GM12875 (cell line): ENCODE measurements at regions not wholly inside any gene's neighbourhood (a gene's known extent, or its start where the extent isn't known, plus 50 kb on each side); places are given as distances from the start of the nearest gene placed in this dataset.

Experiments used
- H3K4me3 ChIP-seq: one replicate; pipeline ENCODE4 v1.5.1; 2011; ENCODE audit warnings: low read depth, low read length, control low read depth
- CTCF ChIP-seq: IDR thresholded peaks from 2 replicates; pipeline ENCODE4 v1.5.1; 2011; ENCODE audit warnings: low read depth, mild to moderate bottlenecking, control low read depth, inconsistent platforms, low read length, moderate library complexity, borderline replicate concordance; ENCODE audit not compliant: insufficient read depth

- TF ChIP-seq CTCF = no peak
- no peak overlapping the region for H3K4me3 ChIP-seq
Measured at GRCh38 chr5:40396317-40396716, 283.4 kb upstream of the PTGER4 start.

DNA sequence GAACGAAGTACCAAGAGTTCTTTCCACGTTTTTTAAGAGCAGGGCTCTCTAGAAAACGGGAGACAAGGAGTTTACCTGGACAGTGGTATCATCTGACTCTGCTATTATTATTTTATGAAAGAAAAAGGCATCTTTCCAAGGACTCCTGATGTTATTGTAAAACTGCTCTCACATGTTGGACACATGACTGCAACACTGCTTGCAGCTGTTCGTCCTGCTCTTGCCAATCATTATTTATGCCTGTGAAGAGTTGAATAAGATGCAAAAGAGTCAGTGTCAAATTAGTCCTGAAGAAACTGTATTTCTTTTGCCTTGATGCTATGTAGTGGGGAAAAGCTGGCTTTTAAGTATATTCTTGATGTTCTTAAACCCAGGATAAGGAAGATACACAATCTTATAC, 284.5 kb upstream of the PTGER4 start:
- TF ChIP-seq CTCF = no peak
- no peak overlapping the region for H3K4me3 ChIP-seq

DNA sequence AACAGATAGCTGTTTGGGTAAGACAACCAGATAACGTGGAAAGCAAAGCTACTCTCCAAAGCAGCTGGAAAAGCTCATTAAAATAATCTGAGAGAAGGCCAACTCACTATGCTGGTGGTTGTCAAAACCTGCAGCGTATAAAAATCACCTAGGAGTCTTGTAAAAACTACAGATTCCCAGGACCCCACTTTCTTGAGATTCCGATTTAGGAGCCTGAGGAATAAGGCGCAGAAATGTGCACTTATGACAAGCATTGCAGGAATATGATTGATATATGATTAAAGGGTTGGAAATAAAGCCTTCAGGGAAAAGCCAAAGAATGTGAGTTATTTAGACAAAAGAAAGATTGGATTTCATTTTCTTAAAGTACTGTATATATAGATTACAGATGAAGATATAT, 285.0 kb upstream of the PTGER4 start:
- no peak overlapping the region for H3K4me3 ChIP-seq
- no peak for TF ChIP-seq CTCF

DNA sequence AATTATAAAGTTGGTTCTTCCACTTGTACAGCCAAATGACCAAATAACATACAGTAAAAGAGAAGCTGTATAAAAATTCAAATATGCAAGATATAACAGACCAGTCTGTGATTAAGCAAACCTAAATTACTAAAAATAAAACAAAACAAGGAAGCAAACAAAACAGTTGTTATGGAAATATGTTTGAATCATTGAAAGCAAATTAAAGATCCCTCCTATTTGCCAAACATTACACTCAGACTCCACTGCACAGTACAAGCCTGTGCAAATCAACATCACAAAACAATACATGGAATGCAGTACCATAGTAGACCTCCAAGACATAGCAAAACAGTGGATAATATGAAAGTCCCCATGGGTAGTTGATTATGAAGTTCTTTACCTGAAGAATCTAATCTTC, 288.1 kb upstream of the PTGER4 start:
- no peak for TF ChIP-seq CTCF
- no peak overlapping the region for H3K4me3 ChIP-seq

- no peak overlapping the region for H3K4me3 ChIP-seq
- no peak for TF ChIP-seq CTCF
Measured at GRCh38 chr5:40390281-40391149, 289.2 kb upstream of the PTGER4 start.

DNA sequence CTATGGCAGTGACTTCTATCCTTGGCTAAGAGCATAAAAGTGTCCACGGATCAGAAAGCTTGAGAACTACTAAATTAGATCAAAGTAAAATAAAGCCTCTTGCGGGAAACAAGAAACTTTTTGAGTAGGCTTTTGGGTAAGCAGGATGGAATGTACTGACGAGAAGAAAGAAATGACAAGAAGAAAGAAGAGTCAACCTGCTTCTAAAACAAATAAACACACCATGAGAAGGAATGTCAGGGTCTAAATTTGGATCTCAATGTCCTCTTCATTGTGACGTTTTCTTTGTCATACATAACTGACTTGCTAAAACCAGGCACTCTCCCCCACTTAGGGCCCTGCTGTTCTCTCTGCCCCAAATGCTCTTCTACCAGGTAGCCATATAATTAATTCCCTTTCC, 290.1 kb upstream of the PTGER4 start:
- H3K4me3 ChIP-seq = no peak overlapping the region
- no peak for TF ChIP-seq CTCF

DNA sequence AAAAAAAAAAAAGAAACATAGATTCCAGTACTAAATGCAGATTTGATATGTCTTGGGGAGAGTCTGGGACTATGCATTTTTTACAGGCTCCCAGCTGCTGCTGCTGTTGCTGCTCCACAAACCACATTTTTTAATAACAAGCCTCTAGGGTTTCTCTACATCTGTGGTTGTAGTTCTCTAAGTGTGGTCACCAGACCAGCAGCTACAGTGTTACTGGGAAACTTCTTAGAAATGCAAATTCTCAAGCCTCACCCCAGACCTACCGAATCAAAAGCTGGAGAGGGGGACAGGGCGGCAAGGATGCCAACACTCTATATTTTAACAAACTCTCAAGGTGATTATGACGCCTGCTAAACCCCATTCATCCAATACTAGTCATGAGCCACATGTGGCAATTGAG, 293.4 kb upstream of the PTGER4 start:
- no peak for TF ChIP-seq CTCF
- H3K4me3 ChIP-seq = no peak overlapping the region
